Activated T-cell treated with anti-CD3 and anti-CD28 coated beads, Interleukin-2, amount 50 U/mL, for 72 hours (primary cell): ENCODE measurements at regions not wholly inside any gene's neighbourhood (a gene's known extent, or its start where the extent isn't known, plus 50 kb on each side); places are given as distances from the start of the nearest gene placed in this dataset.
"Not testable (repeated sequence)": the region's sequence is repeated elsewhere in the genome, so short reads cannot be mapped to it uniquely, and the experiment has no call there.

Source experiments
- ATAC-seq, 2 donors: fragments of 150-1000 bp; cut with Tn5 transposase; replicated peaks in 1 of 2; 2 replicates each; pipeline ENCODE4 v1.10.0; 2021; ENCODE audit warnings: moderate library complexity in 2 of 2, mild to moderate bottlenecking in 1 of 2
- DNase-seq, 2 donors: peaks; one replicate each; pipeline ENCODE4 v3.0.0; 2021 to 2022; ENCODE audit warnings: mixed read lengths in 1 of 2
- H3K27ac Mint-ChIP-seq: one replicate; pipeline ENCODE4 v1.8.0; 2022; ENCODE audit warnings: mild to moderate bottlenecking, moderate library complexity, mixed read lengths
- H3K27me3 Mint-ChIP-seq: one replicate; pipeline ENCODE4 v1.8.0; 2022; ENCODE audit warnings: low read depth, mixed read lengths
- H3K36me3 Mint-ChIP-seq, 2 donors: one replicate each; pipeline ENCODE4 v1.8.0; 2022; ENCODE audit warnings: mixed read lengths in 2 of 2, mild to moderate bottlenecking in 1 of 2; ENCODE audit not compliant: insufficient read depth in 2 of 2
- H3K4me1 Mint-ChIP-seq: one replicate; pipeline ENCODE4 v1.8.0; 2022; ENCODE audit warnings: low read depth, mixed read lengths
- H3K4me3 Mint-ChIP-seq, 2 donors: one replicate each; pipeline ENCODE4 v1.8.0; 2022; ENCODE audit warnings: mild to moderate bottlenecking in 2 of 2, mixed read lengths in 2 of 2, moderate library complexity in 2 of 2
- H3K9me3 Mint-ChIP-seq, 2 donors: one replicate each; pipeline ENCODE4 v1.8.0; 2022; ENCODE audit warnings: mixed read lengths in 2 of 2

GRCh38 chr6:58121616-58122015 is 804.2 kb downstream of the PRIM2 start:
- H3K27ac Mint-ChIP-seq, ATAC-seq, H3K36me3 Mint-ChIP-seq, H3K4me1 Mint-ChIP-seq, H3K27me3 Mint-ChIP-seq, H3K4me3 Mint-ChIP-seq, DNase-seq, H3K9me3 Mint-ChIP-seq: not testable (repeated sequence)

GRCh38 chr6:58123770-58124169 is 806.3 kb downstream of the PRIM2 start:
- H3K9me3 Mint-ChIP-seq, DNase-seq, H3K27ac Mint-ChIP-seq, H3K36me3 Mint-ChIP-seq, H3K4me1 Mint-ChIP-seq, H3K27me3 Mint-ChIP-seq, H3K4me3 Mint-ChIP-seq, ATAC-seq: not testable (repeated sequence)

- not testable (repeated sequence) for H3K4me1 Mint-ChIP-seq, H3K4me3 Mint-ChIP-seq, DNase-seq, H3K27ac Mint-ChIP-seq, ATAC-seq, H3K27me3 Mint-ChIP-seq, H3K36me3 Mint-ChIP-seq
- H3K9me3 Mint-ChIP-seq, result peaks cover 10% of the 10 kb centered on the region in 2 donors
These were observed 811.1 kb downstream of the PRIM2 start for GRCh38 chr6:58128549-58128948.

GRCh38 chr6:58129098-58129497 is 811.7 kb downstream of the PRIM2 start:
- not testable (repeated sequence) for H3K4me1 Mint-ChIP-seq

GRCh38 chr6:58139746-58140145 is 822.3 kb downstream of the PRIM2 start:
- DNase-seq, H3K36me3 Mint-ChIP-seq, H3K27ac Mint-ChIP-seq, H3K4me3 Mint-ChIP-seq, H3K9me3 Mint-ChIP-seq, H3K4me1 Mint-ChIP-seq, ATAC-seq, H3K27me3 Mint-ChIP-seq: not testable (repeated sequence)

More at GRCh38 chr6:58129098-58129497, 811.7 kb downstream of the PRIM2 start:
- not testable (repeated sequence) for H3K4me3 Mint-ChIP-seq, H3K27ac Mint-ChIP-seq, H3K36me3 Mint-ChIP-seq, H3K27me3 Mint-ChIP-seq, ATAC-seq, DNase-seq
- H3K9me3 Mint-ChIP-seq, result peaks cover 10 to 12% of the 10 kb centered on the region in 2 donors

- H3K4me1 Mint-ChIP-seq, H3K36me3 Mint-ChIP-seq, H3K9me3 Mint-ChIP-seq, DNase-seq, ATAC-seq, H3K27ac Mint-ChIP-seq, H3K4me3 Mint-ChIP-seq, H3K27me3 Mint-ChIP-seq: not testable (repeated sequence)
These were observed 853.6 kb downstream of the PRIM2 start for GRCh38 chr6:58171025-58171424.

- H3K9me3 Mint-ChIP-seq, ATAC-seq, H3K36me3 Mint-ChIP-seq: not testable (repeated sequence)
These were observed 864.2 kb downstream of the PRIM2 start for GRCh38 chr6:58181557-58182065.

GRCh38 chr6:58185300-58185699 is 867.9 kb downstream of the PRIM2 start:
- H3K9me3 Mint-ChIP-seq, H3K4me1 Mint-ChIP-seq, H3K27ac Mint-ChIP-seq, DNase-seq, ATAC-seq, H3K4me3 Mint-ChIP-seq, H3K36me3 Mint-ChIP-seq, H3K27me3 Mint-ChIP-seq: not testable (repeated sequence)

More at GRCh38 chr6:58181557-58182065, 864.2 kb downstream of the PRIM2 start:
- H3K4me3 Mint-ChIP-seq, H3K27me3 Mint-ChIP-seq, H3K4me1 Mint-ChIP-seq, DNase-seq, H3K27ac Mint-ChIP-seq: not testable (repeated sequence)

GRCh38 chr6:58193209-58193608 is 875.8 kb downstream of the PRIM2 start:
- not testable (repeated sequence) for DNase-seq, ATAC-seq, H3K4me1 Mint-ChIP-seq, H3K27ac Mint-ChIP-seq, H3K4me3 Mint-ChIP-seq, H3K36me3 Mint-ChIP-seq, H3K27me3 Mint-ChIP-seq, H3K9me3 Mint-ChIP-seq

GRCh38 chr6:58198301-58198700 is 880.9 kb downstream of the PRIM2 start:
- Mint-ChIP-seq H3K4me1 (no peaks in the 10 kb centered on the region), H3K36me3 (no peaks in the 10 kb centered on the region), H3K4me3 (no peak overlapping the region), H3K27me3 (no peaks in the 10 kb centered on the region), H3K9me3 (no peaks in the 10 kb centered on the region), H3K27ac (no peak overlapping the region)
- DNase-seq, result no peak
- no peak for ATAC-seq

GRCh38 chr6:58237124-58237523 is 919.7 kb downstream of the PRIM2 start:
- H3K4me1 Mint-ChIP-seq, H3K4me3 Mint-ChIP-seq, DNase-seq, H3K27ac Mint-ChIP-seq, ATAC-seq, H3K36me3 Mint-ChIP-seq, H3K27me3 Mint-ChIP-seq: not testable (repeated sequence)
- H3K9me3 Mint-ChIP-seq, result peaks cover 10 to 12% of the 10 kb centered on the region in 2 donors

GRCh38 chr6:58238421-58238820 is 921.0 kb downstream of the PRIM2 start:
- not testable (repeated sequence) for H3K4me3 Mint-ChIP-seq, H3K4me1 Mint-ChIP-seq, H3K27me3 Mint-ChIP-seq, H3K36me3 Mint-ChIP-seq, ATAC-seq, DNase-seq, H3K27ac Mint-ChIP-seq
- H3K9me3 Mint-ChIP-seq, result peaks cover 8 to 12% of the 10 kb centered on the region in 2 donors

- not testable (repeated sequence) for H3K27me3 Mint-ChIP-seq, H3K9me3 Mint-ChIP-seq, H3K4me1 Mint-ChIP-seq, DNase-seq, H3K27ac Mint-ChIP-seq, H3K4me3 Mint-ChIP-seq, H3K36me3 Mint-ChIP-seq, ATAC-seq
These were observed 940.2 kb downstream of the PRIM2 start for GRCh38 chr6:58257625-58258024.

- peaks cover 4 to 8% of the 10 kb centered on the region in 2 donors for H3K9me3 Mint-ChIP-seq
- no peaks in the 10 kb centered on the region for H3K27me3 Mint-ChIP-seq
- no peak overlapping the region for H3K4me3 Mint-ChIP-seq
- no peak overlapping the region for H3K27ac Mint-ChIP-seq
- ATAC-seq (no peak), DNase-seq (no peak)
- peaks cover 0 to 2% of the 10 kb centered on the region in 2 donors for H3K36me3 Mint-ChIP-seq
- H3K4me1 Mint-ChIP-seq, result no peaks in the 10 kb centered on the region
These were observed 972.7 kb downstream of the PRIM2 start for GRCh38 chr6:58290177-58290576.
